ENCODE measurements at regions not wholly inside any gene's neighbourhood (a gene's known extent, or its start where the extent isn't known, plus 50 kb on each side); places are given as distances from the start of the nearest gene placed in this dataset.

- no peak overlapping the region for H3K27ac ChIP-seq
- TF ChIP-seq CTCF (conservative IDR thresholded peaks at IDR 0.05) (no peak), ZFX (IDR thresholded peaks at IDR 0.05) (no peak)
Observed at GRCh38 chr7:142698429-142698828, 50.8 kb upstream of the PRSS1 start.

GRCh38 chr7:142697270-142697669 lies 52.0 kb upstream of the PRSS1 start:
- TF ChIP-seq ZFX (IDR thresholded peaks at IDR 0.05) (no peak), CTCF (conservative IDR thresholded peaks at IDR 0.05) (no peak)

GRCh38 chr7:142696456-142697179 lies 52.7 kb upstream of the PRSS1 start:
- TF ChIP-seq CTCF (conservative IDR thresholded peaks at IDR 0.05) (no peak), ZFX (IDR thresholded peaks at IDR 0.05) (no peak)
- H3K27ac ChIP-seq, result no peak overlapping the region

More at GRCh38 chr7:142697270-142697669, 52.0 kb upstream of the PRSS1 start:
- no peak overlapping the region for H3K27ac ChIP-seq

GRCh38 chr7:142693911-142694310 lies 55.4 kb upstream of the PRSS1 start:
- H3K27ac ChIP-seq, result no peak overlapping the region
- TF ChIP-seq ZFX (IDR thresholded peaks at IDR 0.05) (no peak), CTCF (conservative IDR thresholded peaks at IDR 0.05) (no peak)

GRCh38 chr7:142690554-142691182 lies 58.6 kb upstream of the PRSS1 start:
- TF ChIP-seq ZFX (IDR thresholded peaks at IDR 0.05) (no peak), CTCF (conservative IDR thresholded peaks at IDR 0.05) (no peak)
- H3K27ac ChIP-seq, result no peak overlapping the region

- no peak overlapping the region for H3K27ac ChIP-seq
- peak; percentile 55 for TF ChIP-seq CTCF (conservative IDR thresholded peaks at IDR 0.05)
- no peak for TF ChIP-seq ZFX (IDR thresholded peaks at IDR 0.05)
Observed at GRCh38 chr7:142689439-142690120, 59.7 kb upstream of the PRSS1 start.
